Bronchial epithelial cell (primary cell): ENCODE measurements at regions not wholly inside any gene's neighbourhood (a gene's known extent, or its start where the extent isn't known, plus 50 kb on each side); places are given as distances from the start of the nearest gene placed in this dataset.

Experiments
- DNase-seq: peaks from one replicate; pipeline ENCODE4 v3.0.0-alpha.2; 2010; ENCODE audit warnings: low read depth
- FAIRE-seq: peaks from 2 replicates; lab custom pipeline; 2011; peaks lifted over from hg19 to GRCh38; lab: Jason Lieb, UNC
- H3K27me3 ChIP-seq: 2 replicates; pipeline ENCODE4 v1.5.1; 2011; ENCODE audit warnings: low read length; ENCODE audit not compliant: control insufficient read depth, insufficient read depth
- H3K36me3 ChIP-seq: 2 replicates; pipeline ENCODE4 v1.5.1; 2011; ENCODE audit warnings: low read length; ENCODE audit not compliant: control insufficient read depth, insufficient read depth
- H3K4me3 ChIP-seq: 2 replicates; pipeline ENCODE4 v1.5.1; 2011; ENCODE audit warnings: mild to moderate bottlenecking, low read depth, low read length, control low read depth
- TF ChIP-seq, protein P1 (sequence below): IDR thresholded peaks from 2 replicates; pipeline ENCODE4 v1.5.1; 2011; ENCODE audit warnings: mild to moderate bottlenecking, moderate library complexity, low read length, control low read depth, inconsistent platforms; ENCODE audit not compliant: insufficient read depth, severe bottlenecking

DNA sequence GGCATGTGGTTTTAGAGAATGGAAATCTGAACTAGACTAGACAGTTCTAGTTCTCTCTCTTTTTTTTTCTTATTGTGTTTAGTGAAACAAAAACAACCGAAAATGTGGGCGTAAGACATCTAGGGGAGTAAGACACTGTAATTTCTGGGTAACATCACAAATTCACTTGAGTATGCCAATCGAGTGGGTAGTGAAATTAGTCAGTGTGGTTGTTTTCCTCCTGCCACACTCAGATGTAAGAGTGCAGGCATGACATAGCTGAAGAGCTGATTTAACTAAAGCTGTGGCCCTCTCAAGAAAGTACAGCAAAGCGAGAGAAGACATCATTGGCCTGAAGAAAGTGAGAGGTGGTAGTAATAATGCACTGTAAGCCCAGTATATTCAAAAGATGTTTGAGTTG lies 1585.3 kb upstream of the AGA start:
- Histone ChIP-seq H3K4me3 (no peak overlapping the region), H3K27me3 (no peaks in the 10 kb centered on the region), H3K36me3 (no peaks in the 10 kb centered on the region)
- no peak for FAIRE-seq
- TF ChIP-seq, protein P1, sequence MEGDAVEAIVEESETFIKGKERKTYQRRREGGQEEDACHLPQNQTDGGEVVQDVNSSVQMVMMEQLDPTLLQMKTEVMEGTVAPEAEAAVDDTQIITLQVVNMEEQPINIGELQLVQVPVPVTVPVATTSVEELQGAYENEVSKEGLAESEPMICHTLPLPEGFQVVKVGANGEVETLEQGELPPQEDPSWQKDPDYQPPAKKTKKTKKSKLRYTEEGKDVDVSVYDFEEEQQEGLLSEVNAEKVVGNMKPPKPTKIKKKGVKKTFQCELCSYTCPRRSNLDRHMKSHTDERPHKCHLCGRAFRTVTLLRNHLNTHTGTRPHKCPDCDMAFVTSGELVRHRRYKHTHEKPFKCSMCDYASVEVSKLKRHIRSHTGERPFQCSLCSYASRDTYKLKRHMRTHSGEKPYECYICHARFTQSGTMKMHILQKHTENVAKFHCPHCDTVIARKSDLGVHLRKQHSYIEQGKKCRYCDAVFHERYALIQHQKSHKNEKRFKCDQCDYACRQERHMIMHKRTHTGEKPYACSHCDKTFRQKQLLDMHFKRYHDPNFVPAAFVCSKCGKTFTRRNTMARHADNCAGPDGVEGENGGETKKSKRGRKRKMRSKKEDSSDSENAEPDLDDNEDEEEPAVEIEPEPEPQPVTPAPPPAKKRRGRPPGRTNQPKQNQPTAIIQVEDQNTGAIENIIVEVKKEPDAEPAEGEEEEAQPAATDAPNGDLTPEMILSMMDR: no peak
- no peak for DNase-seq

DNA sequence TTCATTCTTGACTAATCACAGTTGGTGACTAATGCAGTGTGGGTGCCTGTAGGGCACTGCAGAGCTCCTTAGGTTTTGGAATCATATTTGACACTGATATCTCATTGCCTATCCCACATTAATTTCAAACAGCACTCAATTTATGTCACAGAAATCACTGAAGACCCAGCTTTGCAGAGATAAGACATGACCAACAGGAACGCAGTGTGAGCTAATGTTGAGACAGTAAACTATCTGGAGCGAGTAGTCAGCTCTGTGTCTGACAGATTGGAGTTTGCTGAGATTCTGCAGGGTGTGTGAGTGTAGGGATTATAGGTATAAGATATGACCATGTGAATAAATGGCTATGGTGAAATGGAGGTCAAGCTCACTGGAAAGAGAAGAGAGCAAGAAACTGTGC lies 1586.1 kb upstream of the AGA start:
- DNase-seq: peak; percentile 0
- Histone ChIP-seq H3K4me3 (no peak overlapping the region), H3K27me3 (no peaks in the 10 kb centered on the region), H3K36me3 (no peaks in the 10 kb centered on the region)
- no peak for FAIRE-seq
- TF ChIP-seq, protein P1: no peak

- TF ChIP-seq, protein P1: no peak
- DNase-seq (no peak), FAIRE-seq (no peak)
- no peaks in the 10 kb centered on the region for H3K27me3 ChIP-seq
- H3K36me3 ChIP-seq: no peaks in the 10 kb centered on the region
- H3K4me3 ChIP-seq: no peak overlapping the region
Measured at GRCh38 chr4:179029683-179030082, 1587.4 kb upstream of the AGA start.

DNA sequence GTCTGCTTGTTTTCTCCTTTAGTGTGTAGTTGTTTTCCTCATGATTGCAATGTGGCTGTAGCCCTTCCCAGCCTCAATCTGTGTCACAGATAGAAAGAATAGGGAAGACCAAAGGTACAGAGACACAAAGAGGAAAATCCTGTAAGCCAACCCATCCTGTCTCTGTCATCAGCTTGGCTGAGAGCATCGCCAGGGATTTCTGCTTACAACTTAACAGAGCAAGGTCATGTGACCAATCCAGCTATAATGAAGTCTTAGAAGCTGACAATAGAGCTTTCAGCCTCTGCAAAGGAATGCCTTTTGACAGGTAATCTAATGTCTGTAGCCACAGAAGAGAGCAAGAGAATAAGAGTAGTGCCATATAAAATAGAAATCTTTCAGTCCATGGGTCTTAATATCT lies 1598.0 kb upstream of the AGA start:
- FAIRE-seq: no peak
- H3K36me3 ChIP-seq: no peaks in the 10 kb centered on the region
- TF ChIP-seq, protein P1: no peak
- DNase-seq: no peak
- no peaks in the 10 kb centered on the region for H3K27me3 ChIP-seq
- H3K4me3 ChIP-seq: no peak overlapping the region

- FAIRE-seq: no peak
- DNase-seq: no peak
- H3K36me3 ChIP-seq: no peaks in the 10 kb centered on the region
- no peaks in the 10 kb centered on the region for H3K27me3 ChIP-seq
- H3K4me3 ChIP-seq: no peak overlapping the region
- TF ChIP-seq, protein P1: no peak
Measured at GRCh38 chr4:179048839-179049453, 1606.7 kb upstream of the AGA start.

- DNase-seq: no peak
- H3K4me3 ChIP-seq: no peak overlapping the region
- FAIRE-seq: no peak
- no peaks in the 10 kb centered on the region for H3K36me3 ChIP-seq
- TF ChIP-seq, protein P1: no peak
- H3K27me3 ChIP-seq: no peaks in the 10 kb centered on the region
Measured at GRCh38 chr4:179051206-179051605, 1609.0 kb upstream of the AGA start.
